Mesothelial cell of epicardium (in vitro differentiated cells): ENCODE measurements at regions not wholly inside any gene's neighbourhood (a gene's known extent, or its start where the extent isn't known, plus 50 kb on each side); places are given as distances from the start of the nearest gene placed in this dataset.
"Not testable (repeated sequence)": the region's sequence is repeated elsewhere in the genome, so short reads cannot be mapped to it uniquely, and the experiment has no call there.

Experiments
- DNase-seq, 2 experiments: peaks; one replicate each; pipeline ENCODE4 v3.0.0; 2021; ENCODE audit warnings: low spot score in 2 of 2; ENCODE audit not compliant: unreplicated experiment in 2 of 2
- H3K27ac Mint-ChIP-seq: 2 replicates; pipeline ENCODE4 v1.8.0; 2021; ENCODE audit warnings: mixed read lengths
- H3K27me3 Mint-ChIP-seq: 2 replicates; pipeline ENCODE4 v1.8.0; 2021; ENCODE audit warnings: low read depth, mixed read lengths
- H3K36me3 Mint-ChIP-seq: 2 replicates; pipeline ENCODE4 v1.8.0; 2021; ENCODE audit warnings: mixed read lengths
- H3K4me1 Mint-ChIP-seq: 2 replicates; pipeline ENCODE4 v1.8.0; 2021; ENCODE audit warnings: mixed read lengths
- H3K4me3 Mint-ChIP-seq: 2 replicates; pipeline ENCODE4 v1.8.0; 2021; ENCODE audit warnings: mild to moderate bottlenecking, moderate library complexity, mixed read lengths
- H3K9me3 Mint-ChIP-seq: 2 replicates; pipeline ENCODE4 v1.8.0; 2021; ENCODE audit warnings: mixed read lengths
- CTCF ChIP-seq: fragments of 200-600 bp; sonication (generic); IDR thresholded peaks from one replicate; pipeline ENCODE4 v1.5.0; 2021; ENCODE audit warnings: antibody characterized with exemption; ENCODE audit not compliant: unreplicated experiment

- no peaks in the 10 kb centered on the region for H3K9me3 Mint-ChIP-seq
- peaks cover 36% of the 10 kb centered on the region for H3K4me1 Mint-ChIP-seq
- no peak for TF ChIP-seq CTCF
- no peak for DNase-seq
- H3K27me3 Mint-ChIP-seq, result no peaks in the 10 kb centered on the region
- peak overlapping the region; percentile 49 for H3K27ac Mint-ChIP-seq
- H3K4me3 Mint-ChIP-seq, result no peak overlapping the region
- no peaks in the 10 kb centered on the region for H3K36me3 Mint-ChIP-seq
Measured at GRCh38 chr14:49960453-49960852, 67.6 kb downstream of the ARF6 start.

DNA sequence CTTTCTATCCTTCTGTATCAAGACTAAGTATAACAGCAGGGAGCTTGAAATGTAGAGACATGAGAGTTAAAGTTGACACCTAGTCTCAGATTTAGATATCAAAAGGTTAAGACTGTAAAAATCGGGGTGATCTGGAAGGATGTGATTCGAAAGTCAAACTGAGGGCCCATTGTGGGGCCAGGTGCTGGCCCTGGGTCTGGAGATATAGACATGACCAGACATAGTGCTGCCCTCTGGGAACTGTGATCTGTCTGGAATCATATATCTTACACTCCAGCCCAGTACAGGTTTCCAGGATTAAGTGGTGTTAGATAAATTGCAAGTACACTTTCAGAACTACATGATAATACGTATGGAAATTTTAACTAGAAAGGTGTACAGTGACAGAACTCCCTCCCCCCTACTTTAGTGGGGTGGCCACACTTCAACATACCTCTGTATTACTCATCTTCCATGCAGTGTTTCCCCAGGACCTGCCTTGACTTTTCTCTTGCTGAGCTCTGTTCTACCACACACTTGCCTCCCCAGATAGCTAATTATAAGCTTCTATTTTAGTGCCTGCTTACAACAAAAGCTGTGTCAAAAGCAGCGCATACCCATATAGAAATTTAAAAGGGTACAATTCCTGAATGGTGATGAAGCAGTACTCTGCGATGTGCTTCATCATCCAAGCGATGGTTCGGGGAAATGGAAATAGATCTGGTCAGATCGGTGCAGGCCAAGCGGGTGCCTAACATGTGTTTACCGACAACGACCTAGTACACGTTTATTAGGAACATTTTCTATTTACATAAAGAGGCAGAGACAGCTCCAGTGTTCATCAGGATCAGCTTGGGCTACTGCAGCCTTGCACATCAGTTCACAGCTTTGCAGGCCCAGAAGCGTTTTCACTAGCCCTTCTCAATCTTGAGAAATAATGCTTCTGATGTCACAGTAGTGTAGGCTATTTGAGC is 68.7 kb downstream of the ARF6 start:
- Mint-ChIP-seq H3K4me3 (no peak overlapping the region), H3K36me3 (no peaks in the 10 kb centered on the region), H3K27me3 (no peaks in the 10 kb centered on the region), H3K9me3 (no peaks in the 10 kb centered on the region), H3K27ac (peak overlapping the region; percentile 36), H3K4me1 (peaks cover 45% of the 10 kb centered on the region)
- no peak for TF ChIP-seq CTCF
- no peak for DNase-seq

DNA sequence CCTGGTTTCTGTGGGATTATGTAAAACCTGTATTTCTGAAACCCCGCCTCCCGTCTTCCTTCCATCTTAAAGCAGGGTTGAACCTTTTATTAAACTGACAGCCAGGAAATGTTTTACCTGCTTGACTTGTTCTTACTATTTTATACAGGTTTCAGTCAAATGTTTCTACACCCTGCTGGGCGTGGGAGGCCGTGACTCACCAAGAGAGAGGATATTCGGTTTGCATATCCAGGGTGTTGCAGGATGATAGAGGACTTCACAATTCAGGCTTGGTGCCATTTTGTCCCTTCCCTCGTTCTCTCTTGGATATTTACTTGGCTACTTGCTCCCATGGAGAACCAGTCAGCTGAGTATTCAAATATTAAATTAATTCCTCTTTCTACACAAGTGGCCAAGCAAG is 69.7 kb downstream of the ARF6 start:
- H3K27me3 Mint-ChIP-seq, result no peaks in the 10 kb centered on the region
- H3K4me3 Mint-ChIP-seq, result no peak overlapping the region
- no peak for DNase-seq
- H3K4me1 Mint-ChIP-seq, result peaks cover 49% of the 10 kb centered on the region
- no peak for TF ChIP-seq CTCF
- H3K9me3 Mint-ChIP-seq, result no peaks in the 10 kb centered on the region
- H3K27ac Mint-ChIP-seq, result peak overlapping the region; percentile 78
- no peaks in the 10 kb centered on the region for H3K36me3 Mint-ChIP-seq

DNA sequence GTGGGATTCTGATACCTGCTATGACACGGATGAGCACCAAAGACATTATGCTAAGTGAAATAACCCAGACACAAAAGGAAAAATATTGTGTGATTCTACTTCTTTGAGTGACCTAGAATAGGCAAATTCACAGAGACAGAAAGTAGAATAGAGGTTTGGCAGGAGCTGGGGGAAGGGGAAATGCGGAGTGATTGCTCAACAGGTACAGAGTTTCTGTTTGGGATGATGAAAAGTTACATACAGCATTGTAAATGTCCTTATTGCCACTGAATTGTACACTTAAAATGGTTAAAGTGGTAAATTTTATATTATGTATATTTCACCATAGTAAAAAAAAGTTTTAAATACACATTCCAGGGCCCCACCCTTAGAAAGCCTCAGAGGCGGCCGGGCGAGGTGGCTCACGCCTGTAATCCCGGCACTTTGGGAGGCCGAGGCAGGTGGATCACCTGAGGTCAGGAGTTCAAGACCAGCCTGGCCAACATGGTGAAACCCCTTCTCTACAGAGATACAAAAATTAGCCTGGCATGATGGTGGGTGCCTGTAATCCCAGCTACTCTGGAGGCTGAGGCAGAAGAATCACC is 72.3 kb downstream of the ARF6 start:
- H3K4me3 Mint-ChIP-seq, H3K27ac Mint-ChIP-seq, DNase-seq, H3K36me3 Mint-ChIP-seq, H3K9me3 Mint-ChIP-seq, H3K27me3 Mint-ChIP-seq: not testable (repeated sequence)
- peaks cover 46% of the 10 kb centered on the region for H3K4me1 Mint-ChIP-seq

DNA sequence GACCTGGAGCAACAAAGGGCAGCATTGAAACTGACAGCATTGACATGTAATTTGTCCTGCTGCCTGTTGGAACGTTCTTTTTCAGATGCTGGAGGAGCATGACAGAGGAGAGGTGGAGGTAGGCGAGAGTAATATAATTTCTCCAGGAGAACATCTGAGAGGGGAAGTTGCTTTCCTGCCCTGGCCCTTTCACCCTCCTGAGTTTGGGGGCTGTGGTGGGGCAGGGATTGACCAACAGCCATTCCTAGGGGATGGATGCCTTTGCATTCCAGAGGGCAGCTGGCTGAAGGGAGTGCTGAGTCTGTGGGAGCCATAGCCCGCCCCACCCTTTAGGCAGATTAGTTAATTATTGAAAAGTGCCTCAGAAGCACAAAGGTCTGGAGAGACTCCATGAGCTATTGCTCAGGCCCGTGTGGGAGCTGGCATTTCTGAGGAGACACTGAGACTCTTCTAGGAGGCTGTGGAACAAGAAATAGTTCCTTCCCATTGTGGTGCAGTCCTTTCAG is 73.5 kb downstream of the ARF6 start:
- Mint-ChIP-seq H3K4me1 (peaks cover 46% of the 10 kb centered on the region), H3K27ac (peak overlapping the region; percentile 94), H3K27me3 (no peaks in the 10 kb centered on the region), H3K36me3 (no peaks in the 10 kb centered on the region), H3K4me3 (no peak overlapping the region), H3K9me3 (no peaks in the 10 kb centered on the region)
- DNase-seq, result no peak
- TF ChIP-seq CTCF, result no peak
